Heart right ventricle (tissue), 16 donors: ENCODE measurements at regions not wholly inside any gene's neighbourhood (a gene's known extent, or its start where the extent isn't known, plus 50 kb on each side); places are given as distances from the start of the nearest gene placed in this dataset.

Source experiments
- ATAC-seq, 8 donors: fragments of 200-7000 bp; cut with Tn5 transposase; one replicate each; pipeline ENCODE4 v1.9.1; 2020; ENCODE audit warnings: mild to moderate bottlenecking in 8 of 8, moderate library complexity in 8 of 8, moderate number of reproducible peaks in 1 of 8
- DNase-seq, 2 donors: peaks; one replicate each; pipeline ENCODE4 v3.0.0-alpha.2; 2020
- H3K27ac ChIP-seq, 10 donors: fragments of 200-600 bp; sonication (generic) in 2 of 10; one replicate each; pipeline versions ENCODE4 v1.5.0 to v1.8.0; 2020 to 2022; ENCODE audit warnings: mild to moderate bottlenecking in 3 of 10
- H3K27me3 ChIP-seq, 7 donors: fragments of 200-600 bp; one replicate each; pipeline ENCODE4 v1.8.0; 2021 to 2022; ENCODE audit warnings: mild to moderate bottlenecking in 2 of 7
- H3K36me3 ChIP-seq, 9 donors: fragments of 200-600 bp; sonication (generic) in 1 of 9; one replicate each; pipeline versions ENCODE4 v1.5.0 to v1.8.0; 2020 to 2022; ENCODE audit warnings: mild to moderate bottlenecking in 2 of 9
- H3K4me1 ChIP-seq, 9 donors: fragments of 200-600 bp; sonication (generic) in 1 of 9; one replicate each; pipeline versions ENCODE4 v1.5.0 to v1.8.0; 2020 to 2022; ENCODE audit warnings: mild to moderate bottlenecking in 4 of 9
- H3K4me3 ChIP-seq, 10 donors: fragments of 200-600 bp; sonication (generic) in 2 of 10; one replicate each; pipeline versions ENCODE4 v1.5.0 to v1.8.0; 2020 to 2022; ENCODE audit warnings: mild to moderate bottlenecking in 7 of 10, moderate library complexity in 2 of 10
- H3K9me3 ChIP-seq, 11 donors: fragments of 200-600 bp in 10 of 11; sonication (generic) in 2 of 11; one replicate each; pipeline versions ENCODE4 v1.5.0 to v1.8.0; 2013 to 2022; ENCODE audit warnings: mild to moderate bottlenecking in 2 of 11, control low read depth in 1 of 11, moderate library complexity in 1 of 11
- CTCF ChIP-seq, 9 donors: fragments of 200-600 bp; sonication (generic) in 2 of 9; IDR thresholded peaks; one replicate each; pipeline versions ENCODE4 v1.5.0 to v1.8.0; 2021 to 2022; ENCODE audit warnings: antibody characterized with exemption in 9 of 9, mild to moderate bottlenecking in 5 of 9, moderate library complexity in 1 of 9
- WGBS, 2 donors: extraction: QIAGEN DNeasy Blood & Tissue Kit; methylation state at CpG; one replicate each; pipeline ENCODE4 v1.1.7; 2013; ENCODE audit warnings: inconsistent platforms in 1 of 2; 5-methylcytosine and 5-hydroxymethylcytosine counted together
- intact Hi-C, 10 donors: fragments of 100-400 bp; cut with DNase I; formaldehyde crosslinking; loops; one replicate each; pipeline versions ENCODE4 v1.11.1 to v1.14.2; 2022
- donor health status: Arrhythmogenic right ventricular cardiomyopathy.
- donor health status: ischemic (EF 13 %, LVEDD 7.1; RV severe dilation, severe dysfunction).
- donor health status: healthy with polysubstance abuse.
- donor health status: DM: no; HTN: yes; CAD: no.
- donor health status: DM: no; HTN: no; CAD: no.
- donor health status: ischemic (EF 25% LVEDD 6.9; RV normal size, moderate dysfunction).
- donor health status: ischemic (EF 25% LVEDD 5.7; RV mildly dilated, moderate dysfunction).
- donor health status: healthy.
- donor health status: DM: yes; HTN: yes; CAD: no.
- donor health status: Ischemic cardiomyopathy.
- donor health status: ischemic (EF 35%, LVEDD 5.7; RV mildly dilated, moderate dysfunction).
- donor health status: nonischemic (EF 11% LVEDD 7.7; RV severe dilation, severe dysfunction).
- donor health status: DM: yes; HTN: yes; CAD: no.
- donor health status: PGD.
- donor health status: ischemic (EF 29% LVEDD 5.4; RV normal size, mild dysfunction).
- donor health status: nonischemic (EF 23%, LVEDD 6.1; RV moderate dilation, normal function).

- H3K27ac ChIP-seq = no peak overlapping the region
- 88 to 91% methylated on average over 3 of the region's 3 CpGs for WGBS, 2 donors
- peaks cover 0 to 16% (median 0%) of the 10 kb centered on the region in 11 donors for H3K9me3 ChIP-seq
- no peaks in the 10 kb centered on the region for H3K36me3 ChIP-seq
- DNase-seq (no peak), ATAC-seq (no peak)
- H3K4me3 ChIP-seq = no peak overlapping the region
- H3K4me1 ChIP-seq = no peaks in the 10 kb centered on the region
- TF ChIP-seq CTCF (IDR thresholded peaks at IDR 0.05) = no peak
- intact Hi-C loops = no loop called here
- no peaks in the 10 kb centered on the region for H3K27me3 ChIP-seq
Observed at GRCh38 chr6:145525038-145525437, 210.3 kb downstream of the EPM2A start.

- Histone ChIP-seq H3K4me1 (peaks cover 0 to 11% (median 0%) of the 10 kb centered on the region in 9 donors), H3K9me3 (peaks cover 0 to 12% (median 0%) of the 10 kb centered on the region in 11 donors), H3K4me3 (no peak overlapping the region), H3K36me3 (no peaks in the 10 kb centered on the region), H3K27ac (no peak overlapping the region), H3K27me3 (no peaks in the 10 kb centered on the region)
- WGBS, 2 donors = 61 to 80% methylated on average over 2 of the region's 2 CpGs
- ATAC-seq = no peak
- intact Hi-C loops = no loop called here
- TF ChIP-seq CTCF (IDR thresholded peaks at IDR 0.05) = no peak
- no peak for DNase-seq
Observed at GRCh38 chr6:145529582-145529981, 205.7 kb downstream of the EPM2A start.

- Histone ChIP-seq H3K4me3 (no peak overlapping the region), H3K9me3 (peaks cover 0 to 3% (median 0%) of the 10 kb centered on the region in 11 donors), H3K27ac (no peak overlapping the region), H3K36me3 (no peaks in the 10 kb centered on the region), H3K27me3 (no peaks in the 10 kb centered on the region), H3K4me1 (peaks cover 0 to 11% (median 0%) of the 10 kb centered on the region in 9 donors)
- ATAC-seq (no peak), DNase-seq (no peak)
- intact Hi-C loops = no loop called here
- no peak for TF ChIP-seq CTCF (IDR thresholded peaks at IDR 0.05)
Observed at GRCh38 chr6:145530454-145530853, 204.9 kb downstream of the EPM2A start.

DNA sequence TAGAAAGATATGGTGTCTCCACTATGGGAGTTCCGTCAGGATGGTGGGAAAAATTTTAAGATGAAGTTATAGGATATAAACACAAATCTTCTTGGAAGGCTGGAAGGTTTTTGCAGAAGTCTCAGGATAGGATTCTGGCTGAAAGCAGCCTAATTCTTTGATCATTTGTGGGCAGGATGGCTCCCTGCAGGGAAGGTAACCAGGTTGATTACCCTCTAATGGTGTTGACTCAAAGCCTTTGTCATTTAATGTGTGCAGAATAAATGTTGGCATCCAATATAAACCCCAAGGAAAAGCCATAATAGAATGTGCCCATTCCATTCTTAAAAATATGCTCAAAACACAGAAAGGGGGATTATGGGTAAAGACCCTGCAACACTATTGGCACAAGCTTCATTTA is 204.3 kb downstream of the EPM2A start:
- intact Hi-C loops = no loop called here
- H3K4me1 ChIP-seq = peaks cover 0 to 11% (median 0%) of the 10 kb centered on the region in 9 donors
- no peaks in the 10 kb centered on the region for H3K9me3 ChIP-seq
- no peaks in the 10 kb centered on the region for H3K27me3 ChIP-seq
- 58 to 69% methylated on average over 1 of the region's 1 CpG for WGBS, 2 donors
- TF ChIP-seq CTCF (IDR thresholded peaks at IDR 0.05) = no peak
- DNase-seq (no peak), ATAC-seq (no peak)
- H3K4me3 ChIP-seq = no peak overlapping the region
- no peaks in the 10 kb centered on the region for H3K36me3 ChIP-seq
- no peak overlapping the region for H3K27ac ChIP-seq
